ENCODE measurements at regions not wholly inside any gene's neighbourhood (a gene's known extent, or its start where the extent isn't known, plus 50 kb on each side); places are given as distances from the start of the nearest gene placed in this dataset.

- DNase-seq (ENCODE audit: low read depth): no peak
Measured at GRCh38 chr11:134908583-134908982, 496.5 kb upstream of the B3GAT1 start.

DNA sequence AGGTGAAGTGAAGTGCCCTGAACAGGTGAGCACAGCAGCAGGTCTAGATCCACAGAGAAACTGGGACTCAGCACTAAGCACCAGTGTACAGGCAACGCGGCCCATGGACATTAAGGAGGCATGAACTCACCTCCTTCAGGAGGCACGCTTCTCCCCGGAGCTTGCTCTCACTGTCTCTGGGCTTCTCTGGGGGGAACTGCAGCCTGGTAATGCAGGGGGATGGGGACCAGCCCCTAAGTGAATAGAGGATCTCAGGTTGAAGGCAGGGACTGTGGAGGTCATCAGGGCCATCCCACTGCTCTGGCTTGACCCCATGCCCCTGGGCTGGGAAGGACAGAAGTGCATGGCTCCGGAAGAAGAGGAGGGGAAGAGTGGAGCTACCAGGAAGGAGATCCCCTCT is 495.6 kb upstream of the B3GAT1 start:
- no peak for DNase-seq (ENCODE audit: low read depth)

DNA sequence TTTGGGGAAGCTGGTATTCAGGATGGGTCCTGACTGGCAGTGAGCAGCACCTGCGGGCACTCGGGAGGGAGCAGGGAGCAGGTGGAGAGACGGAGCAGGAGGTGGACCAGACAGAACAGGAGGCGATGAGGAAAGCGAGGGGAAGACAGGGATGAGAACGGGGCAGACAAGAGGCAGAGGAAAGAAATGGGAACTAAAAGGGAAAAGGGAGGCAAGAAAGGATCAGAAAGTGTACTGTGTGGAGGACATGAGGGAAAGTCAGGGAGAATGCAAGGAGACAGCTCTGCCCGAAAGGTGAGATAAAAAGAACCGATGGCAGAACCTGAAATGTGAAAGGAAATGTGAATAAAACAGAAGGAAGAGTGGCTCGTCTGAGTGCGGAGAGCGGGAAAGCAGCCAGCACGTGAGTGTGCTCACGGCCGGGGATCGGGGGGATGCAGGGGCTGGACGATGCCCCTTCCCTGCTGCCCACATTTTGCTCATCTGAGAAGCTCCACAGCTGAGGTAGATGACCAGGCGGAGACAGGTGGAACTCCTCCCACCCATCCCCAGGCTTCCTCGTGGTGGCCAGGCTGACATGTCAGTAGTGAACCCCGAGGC is 494.4 kb upstream of the B3GAT1 start:
- no peak for DNase-seq (ENCODE audit: low read depth)

- no peak for DNase-seq (ENCODE audit: low read depth)
Measured at GRCh38 chr11:134905928-134906327, 493.9 kb upstream of the B3GAT1 start.

DNA sequence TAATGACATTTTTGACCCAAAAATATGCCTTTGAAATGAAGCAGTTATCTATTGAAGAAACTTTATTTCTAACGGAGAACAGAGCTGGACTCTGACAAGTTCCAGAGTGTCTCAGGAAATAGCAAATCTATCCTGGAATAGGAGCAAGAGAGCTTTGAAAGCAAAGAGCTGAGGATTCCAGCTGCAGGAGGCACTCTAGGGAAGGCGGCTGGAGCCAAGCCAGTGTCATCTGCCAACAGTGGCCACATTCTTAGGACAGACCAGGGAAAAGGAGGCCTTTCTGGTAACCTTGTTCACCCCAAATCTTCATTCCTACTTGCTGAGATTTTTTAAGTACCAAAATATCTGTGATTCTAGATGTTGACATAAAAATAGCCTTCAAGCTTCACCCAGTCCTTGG is 493.5 kb upstream of the B3GAT1 start:
- DNase-seq (ENCODE audit: low read depth): no peak

DNA sequence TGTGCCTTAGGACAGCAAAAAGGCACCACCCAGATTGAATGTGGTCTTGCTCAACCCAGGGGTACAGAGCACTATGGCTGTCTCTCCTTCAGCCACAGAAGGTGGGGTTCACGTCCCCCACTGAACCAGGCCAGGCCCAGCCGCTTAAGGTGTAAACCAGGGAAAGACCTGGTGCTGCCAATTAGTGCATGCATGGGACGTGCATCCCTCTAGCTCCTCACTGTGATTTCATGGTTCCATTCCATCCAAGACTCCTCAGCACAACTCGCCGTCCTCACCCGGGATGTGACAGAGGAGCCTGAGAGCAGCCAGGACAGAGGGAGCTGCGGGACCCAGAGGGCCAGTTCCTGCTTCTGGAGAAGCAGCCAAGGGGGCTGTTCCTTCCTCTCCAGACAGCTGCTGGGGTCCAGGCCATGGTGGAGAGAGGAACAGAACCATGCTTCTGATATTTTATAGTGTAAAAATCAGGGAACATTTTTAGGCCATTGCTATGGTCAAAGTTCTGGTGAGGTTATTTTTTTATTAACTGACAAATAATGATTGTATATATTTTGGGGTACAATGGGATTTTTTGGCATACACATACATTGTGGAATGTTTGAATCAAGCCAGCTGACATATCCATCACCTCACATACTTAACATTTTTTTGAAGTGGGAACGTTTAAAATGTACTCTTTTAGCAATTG is 492.2 kb upstream of the B3GAT1 start:
- no peak for DNase-seq (ENCODE audit: low read depth)

DNA sequence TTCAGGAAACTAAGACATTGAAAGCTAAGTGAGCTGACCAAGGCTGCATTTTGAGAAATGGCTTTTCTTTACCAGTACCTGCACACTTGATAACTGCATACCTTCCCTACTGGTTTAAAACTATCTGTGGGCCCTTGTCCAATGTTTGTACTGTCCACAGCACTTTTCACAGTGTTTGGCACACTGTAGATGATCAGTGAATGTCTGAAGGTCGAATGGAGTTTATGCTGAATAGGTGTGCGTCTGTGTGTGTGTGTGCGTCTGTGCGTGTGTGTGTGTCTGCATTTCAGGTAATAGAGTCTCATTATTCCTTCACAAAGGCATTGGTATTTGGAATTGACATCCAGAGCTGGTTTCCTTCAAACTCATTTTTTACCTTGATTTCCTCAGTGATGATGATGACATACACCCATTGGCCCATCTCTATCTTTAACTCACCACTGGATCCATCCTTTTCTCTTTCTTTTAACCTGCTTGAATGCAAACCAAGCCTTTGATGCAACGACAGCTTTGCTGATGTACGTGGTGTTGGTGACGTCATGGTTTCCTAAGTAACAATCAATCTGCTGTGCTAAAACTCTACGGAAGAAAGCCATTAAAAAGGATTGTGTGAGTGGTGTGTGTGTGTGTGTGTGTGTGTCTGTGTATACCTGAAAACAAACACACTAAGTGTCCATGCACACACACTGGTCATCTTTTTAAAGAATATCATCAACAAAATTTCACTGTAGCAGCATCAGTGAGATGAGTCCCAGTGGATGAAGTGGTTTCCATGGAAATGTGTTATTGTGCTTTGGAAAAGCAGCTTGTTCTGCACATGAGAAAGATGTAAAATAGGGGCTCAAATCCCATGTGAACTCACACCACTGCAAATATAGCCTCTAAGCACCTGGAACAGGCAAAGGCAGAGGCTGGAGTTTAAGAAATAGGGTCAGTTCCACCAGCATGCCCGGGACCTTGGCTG is 490.2 kb upstream of the B3GAT1 start:
- DNase-seq (ENCODE audit: low read depth): no peak

- no peak for DNase-seq (ENCODE audit: low read depth)
Measured at GRCh38 chr11:134901542-134901941, 489.5 kb upstream of the B3GAT1 start.

DNA sequence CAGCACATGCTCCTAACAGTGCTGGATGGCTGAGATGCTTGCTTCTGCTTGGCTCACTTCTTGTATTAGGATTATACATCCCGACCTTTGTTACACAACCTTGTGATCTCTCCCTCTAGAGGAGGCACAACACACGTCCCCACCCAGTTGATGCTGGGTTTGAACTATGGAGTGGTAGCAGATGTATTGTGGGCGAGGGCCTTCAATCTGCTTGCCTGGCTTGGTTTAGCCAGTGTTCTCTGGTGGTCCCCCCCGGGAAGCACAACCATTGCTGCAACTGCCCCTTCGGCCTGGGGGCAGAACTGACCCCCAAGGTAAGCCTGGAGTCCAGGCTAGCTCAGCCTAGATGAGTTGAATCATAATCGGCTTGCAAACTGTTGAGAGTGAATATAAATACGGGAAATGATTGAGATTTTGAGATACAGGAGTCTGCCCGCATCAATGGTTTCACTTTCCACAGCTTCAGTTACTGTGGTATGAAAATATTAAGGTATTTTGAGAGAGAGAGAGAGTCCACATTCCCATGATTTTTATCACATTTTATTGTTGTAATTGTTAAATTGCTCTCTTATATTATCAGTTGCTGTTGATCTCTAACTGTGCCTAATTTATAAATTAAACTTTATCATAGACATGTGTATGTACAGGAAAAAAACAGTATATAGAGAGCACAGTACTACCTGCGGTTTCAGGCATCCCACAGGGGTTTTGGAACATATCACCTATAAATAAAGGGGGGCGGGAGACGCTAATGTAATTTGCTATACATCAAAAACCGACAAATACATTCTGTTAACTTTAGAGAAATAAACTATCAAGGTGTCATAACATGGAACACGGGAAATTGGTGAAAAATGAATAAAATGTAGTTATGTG is 482.0 kb upstream of the B3GAT1 start:
- no peak for DNase-seq (ENCODE audit: low read depth)

DNA sequence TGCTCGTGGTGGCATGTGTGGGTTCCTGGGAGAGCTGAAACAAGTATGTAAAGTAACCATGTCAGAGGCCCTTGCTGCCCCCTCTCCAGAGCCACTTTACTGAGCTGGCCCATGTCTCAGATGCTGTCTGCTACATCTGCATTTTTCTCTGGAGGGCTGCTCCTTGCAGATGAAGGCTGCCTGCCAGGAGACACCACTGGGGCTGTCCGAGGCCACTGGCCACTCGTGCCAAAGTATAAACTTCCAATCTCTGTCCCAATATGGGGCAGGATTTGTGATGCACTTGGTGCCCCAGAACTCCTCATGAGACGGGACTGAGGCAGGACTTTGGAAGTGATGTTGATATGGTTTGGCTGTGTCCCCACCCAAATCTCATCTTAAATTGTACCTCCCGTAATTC is 478.4 kb upstream of the B3GAT1 start:
- no peak for DNase-seq (ENCODE audit: low read depth)

DNA sequence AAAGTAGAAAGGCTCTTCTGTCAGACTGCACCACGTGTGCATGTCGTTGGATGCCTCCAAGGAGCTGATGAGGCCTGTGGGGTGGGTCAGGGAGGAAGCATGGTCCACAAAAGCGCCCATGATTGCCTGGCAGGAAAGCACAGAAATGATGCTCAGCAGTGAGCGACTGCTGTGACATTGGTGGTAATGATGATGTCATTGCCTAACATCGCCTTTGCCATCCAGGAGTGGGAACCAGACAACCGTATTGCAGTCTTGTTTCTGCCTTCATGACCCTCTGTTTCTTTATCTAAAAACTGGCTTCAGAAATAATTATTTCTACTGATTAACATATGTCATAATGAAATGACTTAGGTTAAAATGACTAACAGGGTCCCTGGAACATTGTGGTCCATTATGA is 477.8 kb upstream of the B3GAT1 start:
- DNase-seq (ENCODE audit: low read depth): no peak

GRCh38 chr11:134888821-134889220 is 476.8 kb upstream of the B3GAT1 start:
- no peak for DNase-seq (ENCODE audit: low read depth)

DNA sequence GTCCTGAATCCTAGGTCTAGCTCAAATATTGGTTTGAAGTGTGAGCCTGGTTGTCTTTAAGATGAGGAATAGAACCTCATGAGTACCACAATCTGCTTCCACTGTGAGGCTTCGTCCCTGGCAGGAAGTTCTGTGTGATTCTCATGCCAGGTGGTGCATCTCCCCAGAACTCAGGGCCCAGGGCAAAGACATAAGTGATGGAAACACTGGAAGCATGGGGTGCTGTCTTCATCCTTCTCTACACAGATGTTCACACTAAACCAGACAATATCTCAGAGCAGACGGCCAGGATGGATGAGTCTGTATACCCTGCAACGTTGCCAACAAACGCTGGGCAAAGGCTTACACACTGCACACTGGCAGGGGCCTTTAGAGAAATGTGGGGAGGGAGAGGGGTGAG is 475.9 kb upstream of the B3GAT1 start:
- DNase-seq (ENCODE audit: low read depth): no peak

GRCh38 chr11:134883484-134883883 is 471.4 kb upstream of the B3GAT1 start:
- DNase-seq (ENCODE audit: low read depth): no peak

GRCh38 chr11:134882671-134883297 is 470.7 kb upstream of the B3GAT1 start:
- no peak for DNase-seq (ENCODE audit: low read depth)

GRCh38 chr11:134882141-134882540 is 470.1 kb upstream of the B3GAT1 start:
- no peak for DNase-seq (ENCODE audit: low read depth)

DNA sequence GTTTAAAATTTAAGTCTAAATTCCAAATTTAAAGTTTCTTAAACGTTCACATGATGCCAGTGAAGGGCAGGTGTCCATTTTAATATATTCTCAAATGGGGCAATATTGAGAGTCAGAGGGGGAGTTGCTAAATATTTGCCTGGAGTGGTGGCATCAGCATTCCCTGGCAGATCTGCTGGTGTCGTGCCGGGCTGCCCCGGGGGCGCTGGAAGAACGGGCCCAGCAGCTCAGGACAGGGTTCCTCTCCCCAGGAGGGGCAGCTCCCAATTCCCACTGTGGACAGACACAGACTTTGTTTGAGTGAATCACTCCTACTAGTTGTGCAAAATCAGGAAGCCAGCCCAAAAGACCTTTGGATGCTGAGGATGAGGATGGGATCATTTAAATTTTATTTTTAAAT is 468.7 kb upstream of the B3GAT1 start:
- no peak for DNase-seq (ENCODE audit: low read depth)

- DNase-seq (ENCODE audit: low read depth): no peak
Measured at GRCh38 chr11:134879931-134880330, 467.9 kb upstream of the B3GAT1 start.

DNA sequence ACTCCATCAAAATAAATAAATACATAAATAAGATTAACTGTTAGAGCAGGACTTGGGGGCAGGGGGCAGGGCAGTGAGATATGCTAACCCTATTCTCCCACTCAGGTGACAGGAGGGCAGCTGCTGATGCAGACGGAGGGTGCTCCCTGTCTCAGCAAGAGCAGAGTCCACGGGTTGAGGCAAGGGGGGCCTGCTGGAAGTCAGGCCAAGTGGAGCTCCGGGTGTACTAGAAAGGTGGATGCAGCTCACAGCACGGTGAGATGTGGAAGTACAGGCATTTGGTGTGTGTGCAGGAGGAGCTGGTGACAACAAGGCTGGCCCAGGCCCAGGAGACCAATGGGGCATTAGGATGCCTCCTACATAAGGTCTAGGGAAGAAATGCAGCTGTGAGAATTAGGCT is 467.3 kb upstream of the B3GAT1 start:
- DNase-seq (ENCODE audit: low read depth): no peak

GRCh38 chr11:134878785-134879184 is 466.7 kb upstream of the B3GAT1 start:
- DNase-seq (ENCODE audit: low read depth): no peak

GRCh38 chr11:134876226-134876625 is 464.2 kb upstream of the B3GAT1 start:
- DNase-seq (ENCODE audit: low read depth): no peak
